ENCODE measurements at regions not wholly inside any gene's neighbourhood (a gene's known extent, or its start where the extent isn't known, plus 50 kb on each side); places are given as distances from the start of the nearest gene placed in this dataset.

DNA sequence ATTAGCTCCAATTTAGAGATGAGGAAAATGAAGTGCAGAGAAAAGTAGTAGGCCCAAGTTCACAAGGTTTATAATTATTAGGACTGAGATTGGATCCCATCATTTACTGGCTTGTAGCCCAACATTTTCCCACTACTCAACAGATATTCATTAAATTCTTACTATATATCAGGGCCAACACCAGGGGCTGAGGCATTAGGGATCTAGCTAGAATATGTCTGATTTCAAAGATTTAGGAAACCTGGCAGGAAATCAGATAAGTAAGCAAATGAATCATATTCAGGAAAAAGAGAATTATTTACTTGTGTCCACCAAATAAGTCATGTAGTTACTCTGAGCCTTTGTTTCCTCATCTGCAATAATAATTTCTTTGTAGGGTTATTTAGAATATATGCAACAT is 94.3 kb downstream of the OXGR1 start:
- no peaks in the 10 kb centered on the region for H4K20me1 ChIP-seq (ENCODE audit: insufficient read depth, poor library complexity, severe bottlenecking)
- H3K27ac ChIP-seq, result no peak overlapping the region
- no peaks in the 10 kb centered on the region for H3K9me2 ChIP-seq (replicated peaks; ENCODE audit: insufficient read depth)
- no peaks in the 10 kb centered on the region for H3K9me3 ChIP-seq (ENCODE audit: low read depth)
- H3K4me2 ChIP-seq, result no peak overlapping the region
- no peaks in the 10 kb centered on the region for H3K36me3 ChIP-seq (replicated peaks; ENCODE audit: insufficient read depth, low read depth)
- no peak overlapping the region for H2AFZ ChIP-seq
- TF ChIP-seq CTCF (IDR thresholded peaks at IDR 0.05; ENCODE audit: poor library complexity), result no peak
- no peak overlapping the region for H3K4me3 ChIP-seq
- H3K4me1 ChIP-seq (ENCODE audit: insufficient read depth), result peaks cover 5% of the 10 kb centered on the region
- H3K27me3 ChIP-seq, result no peaks in the 10 kb centered on the region
- no peaks in the 10 kb centered on the region for H3K79me2 ChIP-seq
- DNase-seq (ENCODE audit: low spot score), result no peak

DNA sequence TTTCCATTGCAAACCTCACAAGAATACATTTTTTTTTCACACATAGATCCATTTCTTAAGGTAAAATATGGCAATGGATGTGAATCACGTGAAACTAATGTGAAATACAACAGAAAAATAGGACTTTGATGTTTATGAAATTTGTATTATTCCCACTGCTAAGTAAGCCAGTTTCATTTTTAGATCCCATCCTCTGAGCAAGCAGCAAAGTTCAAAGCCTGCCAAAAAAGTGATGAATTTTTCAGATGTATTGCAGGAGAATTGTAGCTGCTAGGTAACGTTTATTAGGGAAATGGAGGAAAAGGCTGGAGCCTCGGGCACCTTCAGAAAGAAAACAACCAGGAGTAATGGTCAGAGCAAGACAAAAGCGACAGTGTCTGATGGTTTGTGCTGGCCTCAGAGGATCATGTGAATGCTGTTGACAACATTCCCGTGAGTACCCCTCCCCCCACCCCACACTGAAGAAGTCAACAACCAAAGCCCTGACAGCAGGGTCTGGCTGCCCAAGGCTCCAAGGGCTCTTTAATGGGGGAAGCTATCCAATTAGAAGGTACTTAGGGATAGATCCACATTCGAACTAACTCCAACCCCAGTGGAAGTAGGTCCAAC is 95.5 kb downstream of the OXGR1 start:
- Histone ChIP-seq H3K79me2 (no peaks in the 10 kb centered on the region), H3K27me3 (no peaks in the 10 kb centered on the region), H3K4me3 (no peak overlapping the region), H3K9me2 (replicated peaks; ENCODE audit: insufficient read depth) (no peaks in the 10 kb centered on the region), H3K4me2 (no peak overlapping the region), H4K20me1 (ENCODE audit: insufficient read depth, poor library complexity, severe bottlenecking) (no peaks in the 10 kb centered on the region), H3K27ac (no peak overlapping the region), H2AFZ (no peak overlapping the region), H3K4me1 (ENCODE audit: insufficient read depth) (peaks cover 5% of the 10 kb centered on the region), H3K9me3 (ENCODE audit: low read depth) (no peaks in the 10 kb centered on the region), H3K36me3 (replicated peaks; ENCODE audit: insufficient read depth, low read depth) (no peaks in the 10 kb centered on the region)
- DNase-seq (ENCODE audit: low spot score), result no peak
- WGBS (ENCODE audit: low lambda C conversion rate, missing lambda C conversion rate), result 42% methylated on average over 6 of the region's 6 CpGs
- no peak for TF ChIP-seq CTCF (IDR thresholded peaks at IDR 0.05; ENCODE audit: poor library complexity)
- TF ChIP-seq EZH2phosphoT487 (IDR thresholded peaks at IDR 0.05; ENCODE audit: low read depth, severe bottlenecking, unreplicated experiment), result no peak
- TF ChIP-seq EZH2 (IDR thresholded peaks at IDR 0.05; ENCODE audit: borderline replicate concordance), result no peak

GRCh38 chr13:96898212-96898611 is 96.1 kb downstream of the OXGR1 start:
- no peak overlapping the region for H3K27ac ChIP-seq
- no peak overlapping the region for H3K4me3 ChIP-seq
- H3K36me3 ChIP-seq (replicated peaks; ENCODE audit: insufficient read depth, low read depth), result no peaks in the 10 kb centered on the region
- H4K20me1 ChIP-seq (ENCODE audit: insufficient read depth, poor library complexity, severe bottlenecking), result no peaks in the 10 kb centered on the region
- H3K27me3 ChIP-seq, result no peaks in the 10 kb centered on the region
- H3K79me2 ChIP-seq, result no peaks in the 10 kb centered on the region
- H2AFZ ChIP-seq, result no peak overlapping the region
- H3K4me2 ChIP-seq, result no peak overlapping the region
- no peak for DNase-seq (ENCODE audit: low spot score)
- peaks cover 5% of the 10 kb centered on the region for H3K4me1 ChIP-seq (ENCODE audit: insufficient read depth)
- TF ChIP-seq CTCF (IDR thresholded peaks at IDR 0.05; ENCODE audit: poor library complexity), result no peak
- no peak for TF ChIP-seq EZH2phosphoT487 (IDR thresholded peaks at IDR 0.05; ENCODE audit: low read depth, severe bottlenecking, unreplicated experiment)
- no peak for TF ChIP-seq EZH2 (IDR thresholded peaks at IDR 0.05; ENCODE audit: borderline replicate concordance)
- H3K9me2 ChIP-seq (replicated peaks; ENCODE audit: insufficient read depth), result no peaks in the 10 kb centered on the region
- no peaks in the 10 kb centered on the region for H3K9me3 ChIP-seq (ENCODE audit: low read depth)

All from hepatocyte (in vitro differentiated cells).